ENCODE measurements at regions not wholly inside any gene's neighbourhood (a gene's known extent, or its start where the extent isn't known, plus 50 kb on each side); places are given as distances from the start of the nearest gene placed in this dataset.

DNA sequence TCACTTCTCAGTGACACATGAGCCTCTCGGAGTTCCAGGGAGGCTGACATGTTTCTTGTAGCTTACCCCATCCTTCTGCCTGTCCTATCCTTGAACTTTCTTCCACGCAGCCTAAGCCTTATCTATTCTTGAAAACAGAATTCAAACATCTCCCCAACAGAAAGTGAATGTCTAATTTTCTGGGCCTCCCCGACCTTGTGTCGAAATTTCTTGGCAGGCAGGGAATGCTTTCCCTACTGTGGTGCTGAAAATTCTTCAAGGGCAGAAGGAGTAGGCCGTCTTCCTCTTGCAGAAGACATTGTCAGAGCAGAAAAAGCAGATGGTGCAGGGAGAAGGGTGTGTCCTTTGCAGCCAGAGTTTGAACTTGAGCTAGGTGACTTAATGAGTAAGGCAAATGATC, 63.0 kb upstream of the TCL1B start:
- no peak for TF ChIP-seq CTCF (conservative IDR thresholded peaks at IDR 0.05; ENCODE audit: low read length)
- no peak for TF ChIP-seq EZH2phosphoT487 (IDR thresholded peaks at IDR 0.05; ENCODE audit: borderline replicate concordance, low read depth, low read length)

Measured in OCI-LY7 (cell line).